GM23338 (cell line): ENCODE measurements at regions not wholly inside any gene's neighbourhood (a gene's known extent, or its start where the extent isn't known, plus 50 kb on each side); places are given as distances from the start of the nearest gene placed in this dataset.

Experiments used
- ATAC-seq: fragments of 200-7000 bp; cut with Tn5 transposase; 3 replicates; pipeline ENCODE4 v1.9.1; 2020
- DNase-seq: peaks from one replicate; pipeline ENCODE4 v3.0.0-alpha.2; 2015; ENCODE audit warnings: low spot score
- H2AFZ ChIP-seq: fragments of 200-600 bp; sonication (generic); 2 replicates; pipeline ENCODE4 v1.8.0; 2016; ENCODE audit warnings: antibody characterized with exemption, mild to moderate bottlenecking, moderate library complexity
- H3F3A ChIP-seq: fragments of 200-600 bp; sonication (generic); replicated peaks from 2 replicates; pipeline ENCODE4 v1.8.0; 2017; ENCODE audit warnings: antibody characterized with exemption, mixed run types, low read depth
- H3K27ac ChIP-seq: fragments of 200-600 bp; sonication (generic); 2 replicates; pipeline ENCODE4 v1.6.1; 2016; ENCODE audit warnings: low read depth
- H3K27me3 ChIP-seq: fragments of 200-600 bp; sonication (generic); 2 replicates; pipeline ENCODE4 v1.8.0; 2016; ENCODE audit warnings: mild to moderate bottlenecking, mixed run types, moderate library complexity; ENCODE audit not compliant: insufficient read depth
- H3K36me3 ChIP-seq: fragments of 200-600 bp; sonication (generic); 2 replicates; pipeline ENCODE4 v1.8.0; 2016; ENCODE audit warnings: mild to moderate bottlenecking; ENCODE audit not compliant: insufficient read depth
- H3K4me1 ChIP-seq: fragments of 200-600 bp; sonication (generic); 2 replicates; pipeline ENCODE4 v1.8.0; 2016; ENCODE audit warnings: mild to moderate bottlenecking, moderate library complexity; ENCODE audit not compliant: insufficient read depth
- H3K4me2 ChIP-seq: fragments of 200-600 bp; sonication (generic); 2 replicates; pipeline ENCODE4 v1.7.1; 2017; ENCODE audit warnings: mixed run types
- H3K4me3 ChIP-seq: fragments of 200-600 bp; sonication (generic); 2 replicates; pipeline ENCODE4 v1.6.1; 2016; ENCODE audit warnings: mixed run types
- H3K79me2 ChIP-seq: fragments of 200-600 bp; sonication (generic); replicated peaks from 2 replicates; pipeline ENCODE4 v1.8.0; 2017; ENCODE audit warnings: mild to moderate bottlenecking; ENCODE audit not compliant: insufficient read depth
- H3K9me2 ChIP-seq: fragments of 200-600 bp; sonication (generic); 2 replicates; pipeline ENCODE4 v1.8.0; 2017; ENCODE audit not compliant: insufficient read depth
- H4K20me1 ChIP-seq: fragments of 200-600 bp; sonication (generic); replicated peaks from 2 replicates; pipeline ENCODE4 v1.8.0; 2017; ENCODE audit warnings: mild to moderate bottlenecking; ENCODE audit not compliant: insufficient read depth
- H3K27ac Mint-ChIP-seq: 2 replicates; pipeline ENCODE4 v1.8.0; 2020; ENCODE audit warnings: inconsistent platforms, mild to moderate bottlenecking, moderate library complexity, mixed read lengths
- H3K27me3 Mint-ChIP-seq: 3 replicates; pipeline ENCODE4 v1.8.0; 2022; ENCODE audit warnings: low read depth, mild to moderate bottlenecking, moderate library complexity, mixed read lengths, inconsistent platforms; ENCODE audit not compliant: insufficient read depth, poor library complexity
- H3K36me3 Mint-ChIP-seq: 3 replicates; pipeline ENCODE4 v1.8.0; 2021; ENCODE audit warnings: low read depth, mild to moderate bottlenecking, inconsistent platforms, moderate library complexity, mixed read lengths
- H3K4me1 Mint-ChIP-seq: 3 replicates; pipeline ENCODE4 v1.8.0; 2020; ENCODE audit warnings: mild to moderate bottlenecking, inconsistent platforms, mixed read lengths
- H3K4me3 Mint-ChIP-seq: 3 replicates; pipeline ENCODE4 v1.8.0; 2021; ENCODE audit warnings: moderate library complexity, mild to moderate bottlenecking, inconsistent platforms, mixed read lengths
- H3K9me3 Mint-ChIP-seq: 3 replicates; pipeline ENCODE4 v1.8.0; 2020; ENCODE audit warnings: moderate library complexity, mild to moderate bottlenecking, inconsistent platforms, mixed read lengths
- CTCF ChIP-seq, 2 experiments: fragments of 200-600 bp in 1 of 2; sonication (generic) in 1 of 2; conservative IDR thresholded peaks; 2 replicates each; pipeline versions ENCODE4 v1.5.1 to v1.6.1; 2016 to 2017; ENCODE audit warnings: antibody characterized with exemption in 2 of 2, low read depth in 2 of 2, mild to moderate bottlenecking in 2 of 2, moderate library complexity in 1 of 2
- EZH2 ChIP-seq: fragments of 200-600 bp; sonication (generic); IDR thresholded peaks from one replicate; pipeline ENCODE4 v1.8.0; 2017; ENCODE audit warnings: antibody characterized with exemption, mild to moderate bottlenecking, low read depth; ENCODE audit not compliant: unreplicated experiment
- EZH2phosphoT487 ChIP-seq: fragments of 200-600 bp; sonication (generic); IDR thresholded peaks from one replicate; pipeline ENCODE4 v1.8.1; 2018; ENCODE audit warnings: antibody characterized with exemption; ENCODE audit not compliant: unreplicated experiment
- JUNB ChIP-seq: IDR thresholded peaks from one replicate; pipeline ENCODE4 v1.6.1; 2016; ENCODE audit warnings: antibody characterized with exemption; ENCODE audit not compliant: unreplicated experiment
- ZNF462 ChIP-seq: fragments of 250-450 bp; sonication (Bioruptor Pico); IDR thresholded peaks from 2 replicates; pipeline ENCODE4 v1.5.0; 2020; ENCODE audit warnings: mild to moderate bottlenecking, moderate library complexity

DNA sequence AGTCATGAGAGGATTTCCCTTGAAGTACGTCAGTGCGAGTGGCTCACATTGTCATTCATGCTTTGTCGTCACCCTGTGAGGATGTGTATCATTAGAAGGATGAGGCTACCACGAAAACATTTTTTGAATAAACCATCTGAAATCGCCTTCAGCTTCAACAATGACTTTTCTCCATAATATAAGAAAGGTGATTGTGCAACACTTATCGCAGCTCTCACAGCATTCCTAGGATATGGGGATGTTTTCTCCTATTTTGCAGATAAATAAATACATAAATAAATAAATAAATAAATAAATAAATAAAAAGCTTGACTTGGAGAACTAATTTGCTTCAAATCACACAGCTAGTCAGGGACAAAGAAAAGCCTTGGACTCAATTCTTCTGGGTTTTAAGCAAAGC lies 326.5 kb downstream of the FOXA2 start:
- no peaks in the 10 kb centered on the region for H3K79me2 ChIP-seq
- H3K27ac Mint-ChIP-seq: no peak overlapping the region
- H3K4me2 ChIP-seq: no peak overlapping the region
- H3F3A ChIP-seq: no peaks in the 10 kb centered on the region
- no peaks in the 10 kb centered on the region for H3K9me3 Mint-ChIP-seq
- no peaks in the 10 kb centered on the region for H3K4me1 ChIP-seq
- no peaks in the 10 kb centered on the region for H3K36me3 Mint-ChIP-seq
- no peaks in the 10 kb centered on the region; the same call in 2 of the 3 replicates for H3K4me1 Mint-ChIP-seq
- peak overlapping the region; percentile 14; the same call in 1 of the 2 replicates for H2AFZ ChIP-seq
- no peaks in the 10 kb centered on the region for H3K9me2 ChIP-seq
- no peak overlapping the region for H3K27ac ChIP-seq
- no peak for ATAC-seq
- DNase-seq: no peak
- no peaks in the 10 kb centered on the region for H4K20me1 ChIP-seq
- TF ChIP-seq EZH2phosphoT487 (no peak), ZNF462 (no peak), JUNB (no peak)
- no peak overlapping the region for H3K4me3 ChIP-seq
- H3K4me3 Mint-ChIP-seq: no peak overlapping the region
- no peaks in the 10 kb centered on the region for H3K27me3 ChIP-seq
- peaks cover 2% of the 10 kb centered on the region for H3K27me3 Mint-ChIP-seq
- no peaks in the 10 kb centered on the region for H3K36me3 ChIP-seq

- ATAC-seq (peak; percentile 62; the same call in 2 of the 3 replicates), DNase-seq (peak; percentile 71)
- peaks cover 3% of the 10 kb centered on the region for H3K27me3 Mint-ChIP-seq
- no peaks in the 10 kb centered on the region for H3F3A ChIP-seq
- no peaks in the 10 kb centered on the region for H3K4me1 ChIP-seq
- no peaks in the 10 kb centered on the region for H3K27me3 ChIP-seq
- H2AFZ ChIP-seq: no peak overlapping the region; the same call in 1 of the 2 replicates
- H3K79me2 ChIP-seq: no peaks in the 10 kb centered on the region
- H4K20me1 ChIP-seq: no peaks in the 10 kb centered on the region
- H3K9me2 ChIP-seq: 0 out of 2 replicates have a peak, but pooled peaks cover 4% of the 10 kb centered on the region
- H3K4me2 ChIP-seq: no peak overlapping the region
- H3K4me3 Mint-ChIP-seq: no peak overlapping the region
- H3K36me3 Mint-ChIP-seq: no peaks in the 10 kb centered on the region
- H3K4me3 ChIP-seq: no peak overlapping the region
- no peaks in the 10 kb centered on the region for H3K9me3 Mint-ChIP-seq
- H3K27ac Mint-ChIP-seq: no peak overlapping the region
- H3K27ac ChIP-seq: no peak overlapping the region
- H3K36me3 ChIP-seq: no peaks in the 10 kb centered on the region
- TF ChIP-seq EZH2: no peak
- TF ChIP-seq CTCF (conservative IDR thresholded peaks at IDR 0.05; ENCODE audit: low read depth in 2 of 2): peak; percentile 72 to 86
- peaks cover 18% of the 10 kb centered on the region for H3K4me1 Mint-ChIP-seq
Observed at GRCh38 chr20:22248051-22248667, 336.2 kb downstream of the FOXA2 start.
